Right lobe of liver (tissue), 4 donors: ENCODE measurements at regions not wholly inside any gene's neighbourhood (a gene's known extent, or its start where the extent isn't known, plus 50 kb on each side); places are given as distances from the start of the nearest gene placed in this dataset.

Experiments used
- POLR2A ChIP-seq: fragments of 450-650 bp; IDR thresholded peaks from one replicate; pipeline ENCODE4 v1.6.1; 2017; ENCODE audit warnings: antibody characterized with exemption, mild to moderate bottlenecking
- TF ChIP-seq, protein P1 (sequence below), 4 donors: fragments of 200-600 bp in 3 of 4; fragments of 450-650 bp in 1 of 4; IDR thresholded peaks; one replicate each; pipeline versions ENCODE4 v1.5.1 to v1.8.0; 2016 to 2022; ENCODE audit warnings: antibody characterized with exemption in 4 of 4, mild to moderate bottlenecking in 2 of 4
- donor health status: DM: no; HTN: no; CAD: no.
- donor health status: DM: no; HTN: no; CAD: no.
- donor health status: DM: no; HTN: yes; CAD: no.

DNA sequence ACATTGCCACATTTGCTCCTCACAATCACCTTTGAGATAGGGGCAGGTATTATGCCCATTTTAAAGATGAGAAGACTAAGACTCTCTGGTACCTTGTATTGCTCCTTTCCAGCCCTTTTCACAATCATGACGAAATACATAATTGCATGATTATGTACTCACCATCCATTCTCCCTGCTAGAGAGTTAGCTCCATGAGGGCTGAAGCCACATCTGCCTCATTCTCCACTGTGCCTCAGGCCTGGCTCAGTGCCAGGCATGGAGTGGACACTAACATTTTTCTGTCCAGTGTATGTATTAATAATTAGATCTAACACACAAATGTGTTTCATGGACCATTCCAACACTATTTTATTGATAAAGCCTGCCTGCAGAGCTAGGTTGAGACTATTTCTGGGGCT is 191.4 kb downstream of the MINAR1 start:
- TF ChIP-seq, protein P1, sequence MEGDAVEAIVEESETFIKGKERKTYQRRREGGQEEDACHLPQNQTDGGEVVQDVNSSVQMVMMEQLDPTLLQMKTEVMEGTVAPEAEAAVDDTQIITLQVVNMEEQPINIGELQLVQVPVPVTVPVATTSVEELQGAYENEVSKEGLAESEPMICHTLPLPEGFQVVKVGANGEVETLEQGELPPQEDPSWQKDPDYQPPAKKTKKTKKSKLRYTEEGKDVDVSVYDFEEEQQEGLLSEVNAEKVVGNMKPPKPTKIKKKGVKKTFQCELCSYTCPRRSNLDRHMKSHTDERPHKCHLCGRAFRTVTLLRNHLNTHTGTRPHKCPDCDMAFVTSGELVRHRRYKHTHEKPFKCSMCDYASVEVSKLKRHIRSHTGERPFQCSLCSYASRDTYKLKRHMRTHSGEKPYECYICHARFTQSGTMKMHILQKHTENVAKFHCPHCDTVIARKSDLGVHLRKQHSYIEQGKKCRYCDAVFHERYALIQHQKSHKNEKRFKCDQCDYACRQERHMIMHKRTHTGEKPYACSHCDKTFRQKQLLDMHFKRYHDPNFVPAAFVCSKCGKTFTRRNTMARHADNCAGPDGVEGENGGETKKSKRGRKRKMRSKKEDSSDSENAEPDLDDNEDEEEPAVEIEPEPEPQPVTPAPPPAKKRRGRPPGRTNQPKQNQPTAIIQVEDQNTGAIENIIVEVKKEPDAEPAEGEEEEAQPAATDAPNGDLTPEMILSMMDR (IDR thresholded peaks at IDR 0.05) = no peak
- TF ChIP-seq POLR2A = no peak
